HepG2 (cell line): ENCODE measurements at regions not wholly inside any gene's neighbourhood (a gene's known extent, or its start where the extent isn't known, plus 50 kb on each side); places are given as distances from the start of the nearest gene placed in this dataset.

Experiments
- ATAC-seq: fragments of 200-7000 bp; cut with Tn5 transposase; 3 replicates; pipeline ENCODE4 v1.9.1; 2020; ENCODE audit warnings: mild to moderate bottlenecking, moderate library complexity
- BruUV-seq: library from RNA; stranded (reverse); fragments of 400-500 nt; replicated peaks from 2 replicates; lab custom pipeline; 2021; lab: Mats Ljungman, UMichigan
- CTCF ChIA-PET: fragments of 300-600 bp; formaldehyde crosslinking; extraction: SDS; loops from one replicate; lab custom pipeline; 2021; ENCODE audit warnings: low total read pairs, inconsistent platforms, low intra/inter-chr PET ratio; lab: Yijun Ruan, JAX
- POLR2A ChIA-PET: fragments of 350-600 bp; sonication (Branson Sonifier 250); formaldehyde crosslinking; loops from one replicate; lab custom pipeline; 2020; ENCODE audit warnings: antibody characterized with exemption, inconsistent platforms; lab: Yijun Ruan, JAX
- DNase-seq: peaks from one replicate; pipeline ENCODE4 v3.0.0-alpha.2; 2015; ENCODE audit warnings: low spot score
- FAIRE-seq: peaks from 3 replicates; lab custom pipeline; 2011; peaks lifted over from hg19 to GRCh38; lab: Jason Lieb, UNC
- H2AFZ ChIP-seq: one replicate; pipeline ENCODE4 v1.6.1; 2011; ENCODE audit warnings: low read length, inconsistent platforms
- H3K27ac ChIP-seq: fragments of 300-600 bp; 3 replicates; pipeline ENCODE4 v1.8.0; 2011; ENCODE audit warnings: mixed run types, mild to moderate bottlenecking, mixed read lengths, low read length, inconsistent platforms; ENCODE audit not compliant: insufficient read depth; ENCODE audit errors: extremely low read length
- H3K27me3 ChIP-seq, 2 experiments: fragments of 200-600 bp in 1 of 2; 2 replicates in 1 of 2; 3 replicates in 1 of 2; pipeline versions ENCODE4 v1.6.0 to v1.8.0; 2011; ENCODE audit warnings: low read length in 2 of 2, mild to moderate bottlenecking in 2 of 2, moderate library complexity in 2 of 2, inconsistent platforms in 1 of 2; ENCODE audit not compliant: insufficient read depth in 2 of 2, control insufficient read depth in 1 of 2
- H3K36me3 ChIP-seq, 2 experiments: fragments of 200-600 bp in 1 of 2; replicated peaks in 1 of 2; 2 replicates in 1 of 2; 3 replicates in 1 of 2; pipeline versions ENCODE4 v1.5.1 to v1.8.0; 2011; ENCODE audit warnings: low read length in 2 of 2, inconsistent platforms in 1 of 2; ENCODE audit not compliant: insufficient read depth in 2 of 2, control insufficient read depth in 1 of 2
- H3K4me1 ChIP-seq: 2 replicates; pipeline ENCODE4 v1.5.1; 2012; ENCODE audit warnings: low read length, inconsistent platforms; ENCODE audit not compliant: insufficient read depth
- H3K4me2 ChIP-seq: 2 replicates; pipeline ENCODE4 v1.6.0; 2011; ENCODE audit warnings: low read depth, low read length, inconsistent platforms
- H3K4me3 ChIP-seq, 3 experiments: fragments of 200-600 bp in 1 of 3; sonication (generic), shearing (Covaris generic) in 1 of 3; replicated peaks in 1 of 3; 2 replicates each; pipeline ENCODE4 v1.5.1; 2011 to 2016; ENCODE audit warnings: low read length in 3 of 3, inconsistent platforms in 2 of 3, low read depth in 2 of 3, mild to moderate bottlenecking in 2 of 3, control low read depth in 1 of 3, mixed read lengths in 1 of 3; ENCODE audit not compliant: insufficient read depth in 1 of 3
- H3K79me2 ChIP-seq: one replicate; pipeline ENCODE4 v1.6.1; 2011; ENCODE audit warnings: low read length, inconsistent platforms; ENCODE audit not compliant: insufficient read depth
- H3K9ac ChIP-seq: 2 replicates; pipeline ENCODE4 v1.6.0; 2011; ENCODE audit warnings: mild to moderate bottlenecking, low read depth, low read length, inconsistent platforms; ENCODE audit not compliant: insufficient read depth
- H3K9me3 ChIP-seq: 2 replicates; pipeline ENCODE4 v1.5.1; 2012; ENCODE audit warnings: mild to moderate bottlenecking, low read length
- H4K20me1 ChIP-seq: 2 replicates; pipeline ENCODE4 v1.6.0; 2011; ENCODE audit warnings: inconsistent platforms, mild to moderate bottlenecking, low read length, moderate library complexity; ENCODE audit not compliant: insufficient read depth
- CEBPB ChIP-seq: IDR thresholded peaks from 2 replicates; pipeline ENCODE4 v1.6.1; 2011; ENCODE audit warnings: low read depth, low read length, improper control_type of control experiment, borderline replicate concordance
- ZNF598 ChIP-seq: sonication (generic); formaldehyde crosslinking; IDR thresholded peaks from 2 replicates; pipeline ENCODE4 v1.5.1; 2020; ENCODE audit warnings: mild to moderate bottlenecking, missing genetic modification reagents, borderline replicate concordance
- WGBS: methylation state at CpG from one replicate; pipeline ENCODE4 v1.1.6; 2017; ENCODE audit warnings: low lambda C conversion rate; 5-methylcytosine and 5-hydroxymethylcytosine counted together
- in situ Hi-C: cut with HindIII; loops from 2 replicates; pipeline ENCODE4 v1.10.0; 2017; ENCODE audit warnings: low pct_unique_long_range_greater_than_20kb; ENCODE audit not compliant: extremely low pct_ligation_motif_present
- intact Hi-C: fragments of 100-400 bp; cut with micrococcal nuclease; formaldehyde crosslinking; loops from one replicate; pipeline ENCODE4 v1.10.0; 2022; ENCODE audit not compliant: unreplicated experiment
- TF ChIP-seq, protein P1 (sequence below): sonication (generic); formaldehyde crosslinking; IDR thresholded peaks from 2 replicates; pipeline ENCODE4 v1.5.0; 2020; ENCODE audit warnings: missing genetic modification reagents
- TF ChIP-seq, protein P2 (sequence below): IDR thresholded peaks from 2 replicates; pipeline ENCODE4 v1.6.1; 2016; ENCODE audit warnings: low read depth, missing genetic modification reagents, missing compliant biosample characterization
- TF ChIP-seq, protein P3 (sequence below): sonication (generic); formaldehyde crosslinking; IDR thresholded peaks from 2 replicates; pipeline ENCODE4 v1.4.0; 2020; ENCODE audit warnings: missing genetic modification reagents

DNA sequence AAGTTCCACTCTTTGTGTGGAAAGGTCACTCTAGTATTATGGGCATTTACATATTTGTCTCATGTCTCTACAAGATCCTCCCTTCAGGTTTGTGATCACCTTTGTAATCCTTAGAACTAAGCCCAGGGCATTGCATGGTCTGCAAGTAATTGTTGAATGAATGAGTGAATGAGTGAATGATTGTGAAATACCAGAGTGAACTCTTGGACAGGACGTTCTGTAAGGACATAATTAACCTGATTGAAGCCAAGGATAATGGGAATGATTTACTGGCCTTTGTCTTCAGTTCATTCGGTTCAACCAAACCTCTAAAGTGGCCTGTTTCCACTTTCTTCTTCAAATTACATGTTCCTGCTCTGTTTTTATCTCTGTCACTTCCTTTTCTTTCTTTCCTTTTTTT, 83.0 kb upstream of the TSPAN2 start:
- Histone ChIP-seq H3K4me1 (no peaks in the 10 kb centered on the region), H3K27me3 (no peaks in the 10 kb centered on the region), H4K20me1 (no peaks in the 10 kb centered on the region), H3K36me3 (no peaks in the 10 kb centered on the region), H3K9me3 (no peaks in the 10 kb centered on the region), H3K4me2 (no peak overlapping the region), H3K27ac (no peak overlapping the region), H3K9ac (no peak overlapping the region), H2AFZ (no peak overlapping the region), H3K79me2 (no peaks in the 10 kb centered on the region), H3K4me3 (no peak overlapping the region)
- no peak for DNase-seq
- WGBS, result 11% methylated on average over 2 of the region's 2 CpGs
- no peak for ATAC-seq
- ChIA-PET CTCF (no interaction called here), POLR2A (no interaction called here)
- TF ChIP-seq ZNF598 (CRISPR knock-in tag) (no peak), CEBPB (peak; percentile 66)
- intact Hi-C loops (no loop called here), in situ Hi-C loops (no loop called here)
- BruUV-seq, result no TSS peak
- no peak for FAIRE-seq

DNA sequence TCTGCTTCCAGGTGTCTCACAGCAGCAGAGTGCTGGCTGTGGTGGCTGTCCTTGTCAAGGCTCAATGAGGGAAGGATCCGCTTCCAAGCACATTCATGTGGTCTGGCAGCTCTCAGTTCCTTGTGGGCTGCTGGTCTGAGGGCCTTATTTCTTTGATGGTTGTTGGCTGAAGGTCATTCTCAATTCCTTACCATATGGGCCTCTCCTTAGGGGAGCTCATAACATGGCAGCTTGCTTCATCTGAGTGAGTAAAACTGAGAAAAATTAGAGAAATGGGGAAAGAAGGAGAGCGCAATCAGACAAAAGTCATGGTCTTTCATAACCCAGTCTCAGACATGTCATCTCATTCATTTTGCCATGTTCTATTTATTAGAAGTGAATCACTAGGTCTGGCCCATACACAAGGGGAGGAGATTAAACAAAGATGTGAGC, 81.7 kb upstream of the TSPAN2 start:
- Histone ChIP-seq H3K4me3 (no peak overlapping the region), H3K27ac (no peak overlapping the region), H3K4me1 (no peaks in the 10 kb centered on the region), H3K4me2 (no peak overlapping the region), H4K20me1 (no peaks in the 10 kb centered on the region), H3K79me2 (no peaks in the 10 kb centered on the region), H2AFZ (no peak overlapping the region), H3K27me3 (no peaks in the 10 kb centered on the region), H3K9me3 (no peaks in the 10 kb centered on the region), H3K36me3 (no peaks in the 10 kb centered on the region), H3K9ac (no peak overlapping the region)
- ATAC-seq (no peak), DNase-seq (no peak), FAIRE-seq (no peak)
- WGBS, result 75% methylated on average over 2 of the region's 2 CpGs
- in situ Hi-C loops (no loop called here), intact Hi-C loops (no loop called here)
- no TSS peak for BruUV-seq
- CTCF ChIA-PET, result no interaction called here
- TF ChIP-seq, protein P1, sequence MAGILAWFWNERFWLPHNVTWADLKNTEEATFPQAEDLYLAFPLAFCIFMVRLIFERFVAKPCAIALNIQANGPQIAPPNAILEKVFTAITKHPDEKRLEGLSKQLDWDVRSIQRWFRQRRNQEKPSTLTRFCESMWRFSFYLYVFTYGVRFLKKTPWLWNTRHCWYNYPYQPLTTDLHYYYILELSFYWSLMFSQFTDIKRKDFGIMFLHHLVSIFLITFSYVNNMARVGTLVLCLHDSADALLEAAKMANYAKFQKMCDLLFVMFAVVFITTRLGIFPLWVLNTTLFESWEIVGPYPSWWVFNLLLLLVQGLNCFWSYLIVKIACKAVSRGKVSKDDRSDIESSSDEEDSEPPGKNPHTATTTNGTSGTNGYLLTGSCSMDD (CRISPR knock-in tag), result no peak
- TF ChIP-seq, protein P2, sequence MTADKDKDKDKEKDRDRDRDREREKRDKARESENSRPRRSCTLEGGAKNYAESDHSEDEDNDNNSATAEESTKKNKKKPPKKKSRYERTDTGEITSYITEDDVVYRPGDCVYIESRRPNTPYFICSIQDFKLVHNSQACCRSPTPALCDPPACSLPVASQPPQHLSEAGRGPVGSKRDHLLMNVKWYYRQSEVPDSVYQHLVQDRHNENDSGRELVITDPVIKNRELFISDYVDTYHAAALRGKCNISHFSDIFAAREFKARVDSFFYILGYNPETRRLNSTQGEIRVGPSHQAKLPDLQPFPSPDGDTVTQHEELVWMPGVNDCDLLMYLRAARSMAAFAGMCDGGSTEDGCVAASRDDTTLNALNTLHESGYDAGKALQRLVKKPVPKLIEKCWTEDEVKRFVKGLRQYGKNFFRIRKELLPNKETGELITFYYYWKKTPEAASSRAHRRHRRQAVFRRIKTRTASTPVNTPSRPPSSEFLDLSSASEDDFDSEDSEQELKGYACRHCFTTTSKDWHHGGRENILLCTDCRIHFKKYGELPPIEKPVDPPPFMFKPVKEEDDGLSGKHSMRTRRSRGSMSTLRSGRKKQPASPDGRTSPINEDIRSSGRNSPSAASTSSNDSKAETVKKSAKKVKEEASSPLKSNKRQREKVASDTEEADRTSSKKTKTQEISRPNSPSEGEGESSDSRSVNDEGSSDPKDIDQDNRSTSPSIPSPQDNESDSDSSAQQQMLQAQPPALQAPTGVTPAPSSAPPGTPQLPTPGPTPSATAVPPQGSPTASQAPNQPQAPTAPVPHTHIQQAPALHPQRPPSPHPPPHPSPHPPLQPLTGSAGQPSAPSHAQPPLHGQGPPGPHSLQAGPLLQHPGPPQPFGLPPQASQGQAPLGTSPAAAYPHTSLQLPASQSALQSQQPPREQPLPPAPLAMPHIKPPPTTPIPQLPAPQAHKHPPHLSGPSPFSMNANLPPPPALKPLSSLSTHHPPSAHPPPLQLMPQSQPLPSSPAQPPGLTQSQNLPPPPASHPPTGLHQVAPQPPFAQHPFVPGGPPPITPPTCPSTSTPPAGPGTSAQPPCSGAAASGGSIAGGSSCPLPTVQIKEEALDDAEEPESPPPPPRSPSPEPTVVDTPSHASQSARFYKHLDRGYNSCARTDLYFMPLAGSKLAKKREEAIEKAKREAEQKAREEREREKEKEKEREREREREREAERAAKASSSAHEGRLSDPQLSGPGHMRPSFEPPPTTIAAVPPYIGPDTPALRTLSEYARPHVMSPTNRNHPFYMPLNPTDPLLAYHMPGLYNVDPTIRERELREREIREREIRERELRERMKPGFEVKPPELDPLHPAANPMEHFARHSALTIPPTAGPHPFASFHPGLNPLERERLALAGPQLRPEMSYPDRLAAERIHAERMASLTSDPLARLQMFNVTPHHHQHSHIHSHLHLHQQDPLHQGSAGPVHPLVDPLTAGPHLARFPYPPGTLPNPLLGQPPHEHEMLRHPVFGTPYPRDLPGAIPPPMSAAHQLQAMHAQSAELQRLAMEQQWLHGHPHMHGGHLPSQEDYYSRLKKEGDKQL, result no peak
- TF ChIP-seq, protein P3, sequence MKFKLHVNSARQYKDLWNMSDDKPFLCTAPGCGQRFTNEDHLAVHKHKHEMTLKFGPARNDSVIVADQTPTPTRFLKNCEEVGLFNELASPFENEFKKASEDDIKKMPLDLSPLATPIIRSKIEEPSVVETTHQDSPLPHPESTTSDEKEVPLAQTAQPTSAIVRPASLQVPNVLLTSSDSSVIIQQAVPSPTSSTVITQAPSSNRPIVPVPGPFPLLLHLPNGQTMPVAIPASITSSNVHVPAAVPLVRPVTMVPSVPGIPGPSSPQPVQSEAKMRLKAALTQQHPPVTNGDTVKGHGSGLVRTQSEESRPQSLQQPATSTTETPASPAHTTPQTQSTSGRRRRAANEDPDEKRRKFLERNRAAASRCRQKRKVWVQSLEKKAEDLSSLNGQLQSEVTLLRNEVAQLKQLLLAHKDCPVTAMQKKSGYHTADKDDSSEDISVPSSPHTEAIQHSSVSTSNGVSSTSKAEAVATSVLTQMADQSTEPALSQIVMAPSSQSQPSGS (CRISPR knock-in tag), result no peak
- POLR2A ChIA-PET, result no interaction called here
